H1 (cell line): ENCODE measurements at regions not wholly inside any gene's neighbourhood (a gene's known extent, or its start where the extent isn't known, plus 50 kb on each side); places are given as distances from the start of the nearest gene placed in this dataset.

Experiments used
- CTCF ChIA-PET: fragments of 300-600 bp; sonication (Branson Sonifier 250); formaldehyde crosslinking; loops from one replicate; lab custom pipeline; 2021; ENCODE audit not compliant: partially characterized antibody; lab: Charles Lee
- POLR2A ChIA-PET: fragments of 300-600 bp; sonication (Branson Sonifier 250); formaldehyde crosslinking; loops from one replicate; lab custom pipeline; 2021; ENCODE audit warnings: inconsistent platforms; ENCODE audit not compliant: partially characterized antibody; lab: Charles Lee
- DNase-seq, 2 experiments: peaks; one replicate each; pipeline versions ENCODE4 v3.0.0 to v3.0.0-alpha.2; 2010 to 2022; ENCODE audit warnings: low spot score in 2 of 2, low read depth in 1 of 2, mixed read lengths in 1 of 2
- FAIRE-seq: peaks from 2 replicates; lab custom pipeline; 2011; peaks lifted over from hg19 to GRCh38; lab: Jason Lieb, UNC
- H2AFZ ChIP-seq: 2 replicates; pipeline ENCODE4 v1.8.1; 2012; ENCODE audit warnings: low read length, inconsistent platforms
- H2AK5ac ChIP-seq: 2 replicates; pipeline ENCODE4 v1.6.1; 2013; ENCODE audit warnings: low read depth, low read length
- H2BK120ac ChIP-seq: replicated peaks from 2 replicates; pipeline ENCODE3; 2013; ENCODE audit warnings: low read depth, low read length, inconsistent platforms
- H2BK12ac ChIP-seq: 2 replicates; pipeline ENCODE4 v1.6.1; 2013; ENCODE audit warnings: low read depth, low read length
- H2BK15ac ChIP-seq: 2 replicates; pipeline ENCODE4 v1.6.1; 2013; ENCODE audit warnings: low read length
- H2BK20ac ChIP-seq: 2 replicates; pipeline ENCODE4 v1.6.1; 2013; ENCODE audit warnings: low read length
- H2BK5ac ChIP-seq: 2 replicates; pipeline ENCODE4 v1.6.1; 2013; ENCODE audit warnings: low read depth, low read length
- H3K14ac ChIP-seq: 2 replicates; pipeline ENCODE4 v1.6.1; 2013; ENCODE audit warnings: inconsistent platforms; ENCODE audit not compliant: insufficient read length
- H3K18ac ChIP-seq: 2 replicates; pipeline ENCODE4 v1.6.1; 2013; ENCODE audit warnings: low read length; ENCODE audit errors: extremely low read depth
- H3K23ac ChIP-seq: 2 replicates; pipeline ENCODE4 v1.6.1; 2013; ENCODE audit warnings: inconsistent platforms; ENCODE audit not compliant: insufficient read length
- H3K23me2 ChIP-seq: 2 replicates; pipeline ENCODE4 v1.6.1; 2013; ENCODE audit warnings: low read depth, low read length
- H3K27ac ChIP-seq: 2 replicates; pipeline ENCODE4 v1.6.1; 2011; ENCODE audit warnings: low read depth, low read length, inconsistent platforms
- H3K27me3 ChIP-seq, 4 experiments: replicated peaks in 1 of 4; 1 replicate in 1 of 4; 2 replicates in 3 of 4; pipeline versions ENCODE4 v1.6.1 to v1.8.1; 2011 to 2013; ENCODE audit warnings: low read length in 3 of 4, mild to moderate bottlenecking in 3 of 4, inconsistent platforms in 2 of 4, mixed read lengths in 2 of 4, moderate library complexity in 1 of 4; ENCODE audit not compliant: control insufficient read depth in 3 of 4, insufficient read depth in 3 of 4; ENCODE audit errors: extremely low read depth in 1 of 4
- H3K36me3 ChIP-seq, 4 experiments: 2 replicates each; pipeline versions ENCODE4 v1.6.1 to v1.8.1; 2011 to 2013; ENCODE audit warnings: mild to moderate bottlenecking in 4 of 4, low read length in 3 of 4, moderate library complexity in 2 of 4, control low read depth in 1 of 4, inconsistent platforms in 1 of 4; ENCODE audit not compliant: insufficient read depth in 4 of 4, control insufficient read depth in 2 of 4
- H3K4ac ChIP-seq: replicated peaks from 2 replicates; pipeline ENCODE3; 2013; ENCODE audit warnings: low read length, low read depth, mixed read lengths, inconsistent platforms; ENCODE audit not compliant: insufficient read length
- H3K4me1 ChIP-seq, 4 experiments: replicated peaks in 1 of 4; 1 replicate in 1 of 4; 2 replicates in 3 of 4; pipeline versions ENCODE4 v1.6.1 to v1.8.1; 2011 to 2013; ENCODE audit warnings: low read length in 3 of 4, inconsistent platforms in 2 of 4, mixed read lengths in 1 of 4; ENCODE audit not compliant: insufficient read depth in 4 of 4, control insufficient read depth in 3 of 4
- H3K4me2 ChIP-seq, 2 experiments: 2 replicates each; pipeline versions ENCODE4 v1.6.1 to v1.8.1; 2011 to 2013; ENCODE audit warnings: low read depth in 2 of 2, low read length in 2 of 2, control low read depth in 1 of 2, inconsistent platforms in 1 of 2, mild to moderate bottlenecking in 1 of 2; ENCODE audit not compliant: insufficient read depth in 1 of 2
- H3K4me3 ChIP-seq, 4 experiments: fragments of 200-600, 300-600 bp in 1 of 4; sonication (generic), shearing (Covaris generic), sonication (Bioruptor Twin) in 1 of 4; 2 replicates each; pipeline versions ENCODE4 v1.5.1 to v1.8.1; 2011 to 2016; ENCODE audit warnings: low read length in 4 of 4, low read depth in 3 of 4, control low read depth in 2 of 4, inconsistent platforms in 2 of 4, mild to moderate bottlenecking in 2 of 4, mixed read lengths in 1 of 4, moderate library complexity in 1 of 4; ENCODE audit not compliant: insufficient read depth in 2 of 4; ENCODE audit errors: extremely low read depth in 1 of 4
- H3K56ac ChIP-seq: replicated peaks from 2 replicates; pipeline ENCODE3; 2013; ENCODE audit warnings: low read depth, mild to moderate bottlenecking, mixed read lengths, low read length, inconsistent platforms; ENCODE audit not compliant: insufficient read length
- H3K79me1 ChIP-seq: 2 replicates; pipeline ENCODE4 v1.6.1; 2013; ENCODE audit warnings: low read depth, low read length, control low read depth
- H3K79me2 ChIP-seq, 2 experiments: 2 replicates each; pipeline versions ENCODE4 v1.6.1 to v1.8.1; 2012 to 2013; ENCODE audit warnings: low read length in 2 of 2, mild to moderate bottlenecking in 2 of 2, inconsistent platforms in 1 of 2; ENCODE audit not compliant: insufficient read depth in 2 of 2, control insufficient read depth in 1 of 2
- H3K9ac ChIP-seq, 4 experiments: replicated peaks in 1 of 4; 1 replicate in 1 of 4; 2 replicates in 3 of 4; pipeline versions ENCODE4 v1.6.1 to v1.8.1; 2011 to 2013; ENCODE audit warnings: low read depth in 3 of 4, low read length in 3 of 4, control low read depth in 2 of 4, mild to moderate bottlenecking in 2 of 4, moderate library complexity in 2 of 4, inconsistent platforms in 1 of 4; ENCODE audit errors: extremely low read depth in 1 of 4
- H3K9me3 ChIP-seq, 2 experiments: 2 replicates each; pipeline versions ENCODE4 v1.6.1 to v1.8.1; 2012 to 2013; ENCODE audit warnings: mild to moderate bottlenecking in 2 of 2, moderate library complexity in 2 of 2, control low read depth in 1 of 2, inconsistent platforms in 1 of 2, low read depth in 1 of 2, low read length in 1 of 2, mixed read lengths in 1 of 2; ENCODE audit not compliant: insufficient read depth in 2 of 2
- H4K20me1 ChIP-seq, 2 experiments: replicated peaks in 1 of 2; 2 replicates each; pipeline versions ENCODE3 to v1.8.1; 2011 to 2013; ENCODE audit warnings: inconsistent platforms in 2 of 2, low read length in 2 of 2, mild to moderate bottlenecking in 1 of 2; ENCODE audit not compliant: insufficient read depth in 2 of 2, control insufficient read depth in 1 of 2
- H4K5ac ChIP-seq: 2 replicates; pipeline ENCODE4 v1.6.1; 2013; ENCODE audit warnings: low read length, low read depth, mixed read lengths, inconsistent platforms; ENCODE audit not compliant: insufficient read length
- H4K8ac ChIP-seq: 2 replicates; pipeline ENCODE4 v1.8.0; 2013; ENCODE audit warnings: mild to moderate bottlenecking, moderate library complexity, low read length, inconsistent platforms; ENCODE audit not compliant: insufficient read depth; ENCODE audit errors: extremely low read depth
- H4K91ac ChIP-seq: replicated peaks from 2 replicates; pipeline ENCODE3; 2013; ENCODE audit warnings: low read length, mixed read lengths, inconsistent platforms; ENCODE audit not compliant: insufficient read length
- JUND ChIP-seq: IDR thresholded peaks from 2 replicates; pipeline ENCODE4 v1.6.1; 2011; ENCODE audit warnings: mild to moderate bottlenecking, improper control_type of control experiment, low read length
- NANOG ChIP-seq: IDR thresholded peaks from 2 replicates; pipeline ENCODE4 v1.6.1; 2011; ENCODE audit warnings: low read length, low read depth, mild to moderate bottlenecking, inconsistent platforms; ENCODE audit not compliant: insufficient read depth, poor library complexity, severe bottlenecking
- SIRT6 ChIP-seq: IDR thresholded peaks from one replicate; pipeline ENCODE4 v1.7.1; 2012; ENCODE audit warnings: low read length, inconsistent platforms
- WGBS, 2 experiments: shearing (Covaris generic) in 1 of 2; methylation state at CpG; one replicate each; pipeline versions ENCODE4 v1.1.6 to v1.1.7; 2013 to 2015; ENCODE audit warnings: low lambda C conversion rate in 2 of 2, mixed read lengths in 2 of 2, inconsistent platforms in 1 of 2, low coverage in 1 of 2, missing lambda C conversion rate in 1 of 2; ENCODE audit not compliant: insufficient replicate concordance in 2 of 2, insufficient coverage in 1 of 2, insufficient read length in 1 of 2; ENCODE audit errors: extremely low coverage in 1 of 2, missing lambda C conversion rate in 1 of 2; 5-methylcytosine and 5-hydroxymethylcytosine counted together

DNA sequence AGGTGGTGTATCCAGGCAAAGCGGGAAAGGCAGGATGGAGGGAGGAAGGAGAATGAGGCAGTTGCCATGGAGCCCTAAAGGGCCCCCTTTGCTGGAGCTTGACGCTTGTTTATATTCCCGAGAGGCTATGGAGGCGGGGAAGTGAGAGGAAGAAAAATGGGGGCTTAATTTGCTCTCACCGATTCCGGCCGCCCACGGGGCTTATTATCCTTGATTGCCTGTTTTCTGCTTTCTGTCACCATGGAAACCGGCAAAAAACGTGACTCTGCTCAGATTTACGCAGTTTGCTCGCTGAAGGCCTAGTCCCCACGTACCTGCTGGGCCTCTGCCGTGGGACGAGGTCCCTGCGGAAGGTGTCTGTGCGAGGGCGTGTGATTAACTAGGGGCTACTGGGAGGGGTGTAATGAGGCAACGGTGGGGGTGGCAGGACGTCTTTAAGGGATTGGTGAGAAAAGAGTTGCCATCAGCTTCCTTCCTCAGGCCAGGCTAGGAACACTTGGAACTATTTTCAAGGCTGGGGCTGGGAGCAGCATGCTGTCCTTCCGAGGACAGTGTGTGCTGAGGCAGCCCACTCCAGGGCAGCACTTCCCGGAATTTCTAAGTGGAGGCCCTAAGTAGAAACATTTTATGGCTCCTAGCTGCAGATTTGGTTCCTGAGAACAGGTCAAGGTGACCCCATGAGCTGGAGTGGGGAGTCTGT, 110.8 kb upstream of the NDN start:
- POLR2A ChIA-PET, result no interaction called here
- Histone ChIP-seq H4K8ac (no peak overlapping the region), H3K4me3 (no peak overlapping the region), H3K79me2 (no peaks in the 10 kb centered on the region), H3K27ac (no peak overlapping the region), H2BK20ac (no peak overlapping the region), H3K79me1 (no peaks in the 10 kb centered on the region), H4K5ac (no peak overlapping the region), H2BK15ac (no peak overlapping the region), H3K14ac (no peak overlapping the region), H3K4me2 (no peak overlapping the region), H3K9ac (no peak overlapping the region), H3K36me3 (no peaks in the 10 kb centered on the region), H3K9me3 (peaks cover 10 to 53% of the 10 kb centered on the region in 2 experiments), H3K27me3 (no peaks in the 10 kb centered on the region; a peak in 2 of 7 replicates), H2BK12ac (no peak overlapping the region), H4K20me1 (no peaks in the 10 kb centered on the region), H3K4ac (no peak overlapping the region), H2BK5ac (no peak overlapping the region), H2AFZ (no peak overlapping the region), H3K23ac (no peak overlapping the region), H2BK120ac (no peak overlapping the region), H4K91ac (no peak overlapping the region), H3K4me1 (no peaks in the 10 kb centered on the region), H2AK5ac (no peak overlapping the region), H3K18ac (no peak overlapping the region), H3K56ac (no peak overlapping the region), H3K23me2 (peaks cover 2% of the 10 kb centered on the region; the same call in 1 of the 2 replicates)
- 77% methylated on average over 22 of the region's 22 CpGs; no CpG with 5 or more reads in 1 of the 2 experiments for WGBS, 2 experiments
- TF ChIP-seq JUND (no peak), SIRT6 (no peak), NANOG (no peak)
- no peak for FAIRE-seq
- CTCF ChIA-PET, result no interaction called here
- no peak for DNase-seq
